Upper lobe of left lung (tissue), 6 donors: ENCODE measurements at regions not wholly inside any gene's neighbourhood (a gene's known extent, or its start where the extent isn't known, plus 50 kb on each side); places are given as distances from the start of the nearest gene placed in this dataset.

ENCODE experiments used
- ATAC-seq, 2 donors: fragments of 200-7000 bp; cut with Tn5 transposase; one replicate each; pipeline ENCODE4 v1.9.1; 2022; ENCODE audit warnings: mild to moderate bottlenecking in 2 of 2, moderate library complexity in 2 of 2; ENCODE audit not compliant: low FRiP score in 2 of 2
- DNase-seq, 2 donors: peaks; one replicate each; pipeline ENCODE4 v3.0.0-alpha.2; 2019 to 2020
- H3K27ac ChIP-seq, 4 donors: fragments of 200-600 bp; sonication (generic); one replicate each; pipeline ENCODE4 v1.5.1; 2016 to 2019
- H3K27me3 ChIP-seq, 4 donors: fragments of 200-600 bp; sonication (generic); one replicate each; pipeline ENCODE4 v1.5.1; 2017 to 2019
- H3K36me3 ChIP-seq, 4 donors: fragments of 200-600 bp; sonication (generic); one replicate each; pipeline ENCODE4 v1.5.1; 2016 to 2019
- H3K4me1 ChIP-seq, 4 donors: fragments of 200-600 bp; sonication (generic); one replicate each; pipeline ENCODE4 v1.5.1; 2018 to 2019
- H3K4me3 ChIP-seq, 4 donors: fragments of 200-600 bp; sonication (generic); one replicate each; pipeline ENCODE4 v1.5.1; 2017 to 2019; ENCODE audit warnings: mild to moderate bottlenecking in 2 of 4, moderate library complexity in 1 of 4
- H3K9me3 ChIP-seq, 4 donors: fragments of 200-600 bp; sonication (generic); one replicate each; pipeline ENCODE4 v1.5.1; 2018 to 2019
- CTCF ChIP-seq, 6 experiments: fragments of 450-650 bp in 4 of 6; fragments of 200-600 bp in 2 of 6; sonication (generic) in 2 of 6; IDR thresholded peaks; one replicate each; pipeline ENCODE4 v1.5.1; 2016 to 2019; ENCODE audit warnings: antibody characterized with exemption in 6 of 6
- EP300 ChIP-seq, 4 donors: sonication (generic); formaldehyde crosslinking; IDR thresholded peaks; one replicate each; pipeline ENCODE4 v1.5.1; 2017; ENCODE audit warnings: antibody characterized with exemption in 4 of 4, control low read depth in 2 of 4
- POLR2A ChIP-seq, 4 donors: fragments of 450-650 bp; IDR thresholded peaks; one replicate each; pipeline ENCODE4 v1.5.1; 2016 to 2017; ENCODE audit warnings: antibody characterized with exemption in 4 of 4, mild to moderate bottlenecking in 2 of 4
- POLR2AphosphoS5 ChIP-seq, 2 donors: sonication (generic); formaldehyde crosslinking; IDR thresholded peaks; one replicate each; pipeline ENCODE4 v1.5.1; 2017; ENCODE audit warnings: antibody characterized with exemption in 2 of 2
- WGBS, 2 donors: methylation state at CpG; one replicate each; pipeline ENCODE4 v1.1.5; 2017 to 2018; 5-methylcytosine and 5-hydroxymethylcytosine counted together
- donor health status: DM: no; HTN: no; CAD: no; lungs with moderate emphysema.
- donor health status: DM: no; HTN: yes; CAD: no; lungs with severe emphysema.

GRCh38 chr6:94184666-94185464 is 765.5 kb upstream of the EPHA7 start:
- H3K4me1 ChIP-seq = no peaks in the 10 kb centered on the region
- H3K27ac ChIP-seq = no peak overlapping the region
- 83 to 90% methylated on average over 2 of the region's 2 CpGs for WGBS, 2 donors
- H3K4me3 ChIP-seq = no peak overlapping the region
- H3K9me3 ChIP-seq = peaks cover 0 to 11% (median 3%) of the 10 kb centered on the region in 4 donors
- no peak for TF ChIP-seq EP300 (IDR thresholded peaks at IDR 0.05)
- TF ChIP-seq POLR2AphosphoS5 (IDR thresholded peaks at IDR 0.05) = no peak
- no peak for TF ChIP-seq POLR2A (IDR thresholded peaks at IDR 0.05)
- TF ChIP-seq CTCF (IDR thresholded peaks at IDR 0.05) = no peak
- ATAC-seq (peak in 1 of 2 donors; percentile 37), DNase-seq (no peak)
- no peaks in the 10 kb centered on the region for H3K27me3 ChIP-seq
- H3K36me3 ChIP-seq = no peaks in the 10 kb centered on the region

DNA sequence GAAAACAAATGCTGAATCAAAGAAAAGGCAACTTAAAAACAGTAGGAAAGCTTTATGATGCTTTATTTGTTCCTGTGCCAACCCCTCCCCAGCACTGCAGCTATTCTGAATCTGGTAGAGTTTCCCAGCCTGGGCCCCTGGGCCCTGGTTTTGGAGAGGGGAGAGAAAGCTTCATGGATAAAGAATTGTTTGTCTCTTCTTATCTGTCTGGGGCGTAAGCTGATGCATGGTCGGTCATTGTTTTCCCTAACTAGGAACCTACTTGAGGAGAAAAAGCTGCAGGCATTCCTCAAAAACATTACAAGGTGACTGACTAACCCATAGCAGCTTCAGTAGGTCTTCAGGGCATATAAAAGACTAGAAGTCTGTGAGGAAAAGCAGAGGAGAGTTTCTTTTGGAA is 758.1 kb upstream of the EPHA7 start:
- no peaks in the 10 kb centered on the region for H3K27me3 ChIP-seq
- no peak overlapping the region for H3K4me3 ChIP-seq
- H3K27ac ChIP-seq = no peak overlapping the region
- TF ChIP-seq EP300 (IDR thresholded peaks at IDR 0.05) = no peak
- no peak for TF ChIP-seq POLR2AphosphoS5 (IDR thresholded peaks at IDR 0.05)
- no peaks in the 10 kb centered on the region for H3K4me1 ChIP-seq
- 38 to 40% methylated on average over 2 of the region's 2 CpGs for WGBS, 2 donors
- ATAC-seq (no peak), DNase-seq (no peak)
- no peaks in the 10 kb centered on the region for H3K9me3 ChIP-seq
- H3K36me3 ChIP-seq = no peaks in the 10 kb centered on the region

DNA sequence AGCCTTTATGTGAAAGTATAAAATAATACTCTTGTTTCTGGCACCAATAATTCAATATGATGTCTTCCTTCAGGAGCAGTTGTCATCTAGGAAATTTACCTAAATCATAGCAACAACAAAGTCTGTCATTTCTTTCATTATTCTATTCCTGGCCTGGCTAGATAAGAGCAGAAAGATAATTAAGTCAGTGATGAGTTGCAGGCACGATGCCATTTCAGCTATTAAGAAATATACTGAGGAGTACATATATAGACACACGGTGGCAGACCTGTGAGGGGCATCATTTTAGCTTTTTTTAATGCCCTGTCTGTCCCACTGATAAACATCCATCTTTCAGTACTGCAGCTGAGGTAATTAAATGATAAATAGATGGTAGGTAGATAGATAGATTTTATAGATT is 756.1 kb upstream of the EPHA7 start:
- ATAC-seq (no peak), DNase-seq (no peak)
- Histone ChIP-seq H3K36me3 (no peaks in the 10 kb centered on the region), H3K27me3 (no peaks in the 10 kb centered on the region), H3K4me1 (no peaks in the 10 kb centered on the region), H3K27ac (no peak overlapping the region), H3K9me3 (no peaks in the 10 kb centered on the region), H3K4me3 (no peak overlapping the region)
- TF ChIP-seq POLR2A (IDR thresholded peaks at IDR 0.05) = no peak
- no peak for TF ChIP-seq EP300 (IDR thresholded peaks at IDR 0.05)
- no peak for TF ChIP-seq CTCF (IDR thresholded peaks at IDR 0.05)
- TF ChIP-seq POLR2AphosphoS5 (IDR thresholded peaks at IDR 0.05) = no peak
- WGBS, 2 donors = 74% methylated on average over 2 of the region's 2 CpGs

DNA sequence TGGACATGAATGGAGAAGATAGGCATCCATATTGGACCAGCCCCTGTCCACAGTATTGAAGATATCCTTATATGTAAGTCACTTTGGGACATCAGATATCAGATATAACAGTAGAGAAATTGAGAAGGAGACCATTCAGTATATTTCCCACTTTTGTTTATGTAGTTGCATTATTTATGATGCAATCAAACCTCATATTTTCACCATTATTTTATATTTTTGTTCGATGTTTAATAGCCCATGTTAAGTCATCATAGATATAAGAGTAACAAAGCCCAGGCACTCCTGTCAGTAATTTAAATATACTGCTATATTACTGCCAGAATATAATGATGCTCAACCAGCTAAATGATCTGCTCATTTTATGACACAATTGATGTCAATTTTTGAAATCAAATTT is 744.5 kb upstream of the EPHA7 start:
- H3K27ac ChIP-seq = no peak overlapping the region

DNA sequence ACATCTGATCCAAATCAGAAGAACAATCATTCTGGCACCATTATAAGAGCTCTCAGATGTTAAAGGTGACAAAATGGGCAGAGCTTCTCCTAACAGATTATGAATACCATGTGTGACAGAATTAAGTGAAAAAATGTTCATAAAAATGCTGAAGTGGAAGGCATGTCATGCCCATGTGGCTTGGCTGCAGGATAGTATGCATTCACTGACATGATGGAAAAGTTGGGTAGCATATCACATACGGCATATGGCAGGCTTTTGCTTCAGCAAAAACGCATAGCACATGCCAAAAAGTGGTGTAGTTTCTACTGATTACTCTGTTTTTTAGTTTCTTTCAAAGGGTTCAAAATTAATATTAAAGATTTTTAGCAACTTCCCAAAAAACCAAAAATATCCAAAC is 731.5 kb upstream of the EPHA7 start:
- Histone ChIP-seq H3K9me3 (no peaks in the 10 kb centered on the region), H3K4me1 (no peaks in the 10 kb centered on the region), H3K36me3 (no peaks in the 10 kb centered on the region), H3K4me3 (no peak overlapping the region), H3K27me3 (no peaks in the 10 kb centered on the region), H3K27ac (no peak overlapping the region)
- no peak for DNase-seq
- 58 to 80% methylated on average over 2 of the region's 2 CpGs for WGBS, 2 donors
- no peak for ATAC-seq
- TF ChIP-seq POLR2A (IDR thresholded peaks at IDR 0.05) (no peak), EP300 (IDR thresholded peaks at IDR 0.05) (no peak), POLR2AphosphoS5 (IDR thresholded peaks at IDR 0.05) (no peak), CTCF (IDR thresholded peaks at IDR 0.05) (no peak)

More for the DNA sequence above, 744.5 kb upstream of the EPHA7 start:
- TF ChIP-seq EP300 (IDR thresholded peaks at IDR 0.05) (no peak), CTCF (IDR thresholded peaks at IDR 0.05) (no peak), POLR2A (IDR thresholded peaks at IDR 0.05) (no peak)
- no peaks in the 10 kb centered on the region for H3K27me3 ChIP-seq
- WGBS, 2 donors = 93 to 94% methylated on average over 1 of the region's 1 CpG
- H3K36me3 ChIP-seq = no peaks in the 10 kb centered on the region
- ATAC-seq = no peak
- no peaks in the 10 kb centered on the region for H3K4me1 ChIP-seq
- H3K9me3 ChIP-seq = peaks cover 0 to 5% (median 0%) of the 10 kb centered on the region in 4 donors
- no peak overlapping the region for H3K4me3 ChIP-seq
- no peak for DNase-seq
